B cell (primary cell): ENCODE measurements at regions not wholly inside any gene's neighbourhood (a gene's known extent, or its start where the extent isn't known, plus 50 kb on each side); places are given as distances from the start of the nearest gene placed in this dataset.

Experiments
- ATAC-seq: fragments of 200-7000 bp; cut with Tn5 transposase; one replicate; pipeline ENCODE4 v1.10.0; 2021; ENCODE audit warnings: low read depth, mild to moderate bottlenecking, moderate number of reproducible peaks, moderate library complexity
- CTCF ChIA-PET: fragments of 350-600 bp; sonication (Branson Sonifier 250); formaldehyde crosslinking; loops from one replicate; lab custom pipeline; 2021; ENCODE audit warnings: antibody characterized with exemption, inconsistent platforms; lab: Charles Lee
- POLR2A ChIA-PET: fragments of 350-600 bp; sonication (Branson Sonifier 250); formaldehyde crosslinking; loops from one replicate; lab custom pipeline; 2021; ENCODE audit warnings: antibody characterized with exemption; lab: Charles Lee
- DNase-seq: peaks from one replicate; pipeline ENCODE4 v3.0.0; 2013
- H2AFZ ChIP-seq: 2 replicates; pipeline ENCODE4 v1.6.1; 2012; ENCODE audit warnings: mild to moderate bottlenecking, low read depth, low read length; ENCODE audit not compliant: insufficient read depth, poor library complexity, severe bottlenecking
- H3K27ac ChIP-seq, 2 donors: 1 replicate in 1 of 2; 2 replicates in 1 of 2; pipeline ENCODE4 v1.5.1; 2012 to 2013; ENCODE audit warnings: low read length in 2 of 2, mild to moderate bottlenecking in 2 of 2, moderate library complexity in 1 of 2
- H3K27me3 ChIP-seq, 4 experiments: fragments of 200-600 bp in 1 of 4; sonication (generic) in 1 of 4; replicated peaks in 1 of 4; 1 replicate in 2 of 4; 2 replicates in 2 of 4; pipeline versions ENCODE4 v1.6.1 to v1.7.0; 2013 to 2016; ENCODE audit warnings: low read length in 3 of 4, mild to moderate bottlenecking in 2 of 4, mixed read lengths in 1 of 4, moderate library complexity in 1 of 4; ENCODE audit not compliant: insufficient read depth in 4 of 4, control insufficient read depth in 3 of 4; ENCODE audit errors: control extremely low read depth in 1 of 4
- H3K36me3 ChIP-seq, 2 experiments: replicated peaks in 1 of 2; 1 replicate in 1 of 2; 2 replicates in 1 of 2; pipeline versions ENCODE4 v1.6.1 to v1.7.1; 2013; ENCODE audit warnings: low read length in 1 of 2; ENCODE audit not compliant: insufficient read depth in 2 of 2, control insufficient read depth in 1 of 2; ENCODE audit errors: control extremely low read depth in 1 of 2, extremely low read depth in 1 of 2
- H3K4me1 ChIP-seq, 2 donors: fragments of 200-600 bp in 1 of 2; sonication (generic) in 1 of 2; 1 replicate in 1 of 2; 2 replicates in 1 of 2; pipeline versions ENCODE4 v1.5.1 to v1.6.1; 2013 to 2017; ENCODE audit warnings: low read length in 2 of 2; ENCODE audit not compliant: control insufficient read depth in 2 of 2, insufficient read depth in 2 of 2
- H3K4me2 ChIP-seq: replicated peaks from 2 replicates; pipeline ENCODE3; 2012; ENCODE audit warnings: mild to moderate bottlenecking, low read depth, low read length; ENCODE audit not compliant: poor library complexity, severe bottlenecking
- H3K4me3 ChIP-seq, 5 experiments: fragments of 200-600 bp in 1 of 5; sonication (generic) in 1 of 5; 1 replicate in 3 of 5; 2 replicates in 2 of 5; pipeline versions ENCODE4 v1.5.1 to v1.7.0; 2011 to 2016; ENCODE audit warnings: low read length in 4 of 5, mild to moderate bottlenecking in 4 of 5, low read depth in 2 of 5, control low read depth in 1 of 5, moderate library complexity in 1 of 5; ENCODE audit not compliant: insufficient read depth in 1 of 5; ENCODE audit errors: control extremely low read depth in 1 of 5, extremely low read depth in 1 of 5
- H3K79me2 ChIP-seq: fragments of 200-600 bp; sonication (generic); one replicate; pipeline ENCODE4 v1.6.0; 2016; ENCODE audit warnings: low read length; ENCODE audit not compliant: control insufficient read depth, insufficient read depth
- H3K9ac ChIP-seq: fragments of 200-600 bp; sonication (generic); 2 replicates; pipeline ENCODE4 v1.6.1; 2017; ENCODE audit warnings: mild to moderate bottlenecking, low read length, moderate library complexity
- H3K9me3 ChIP-seq, 3 donors: one replicate each; pipeline versions ENCODE4 v1.6.1 to v1.7.1; 2013; ENCODE audit warnings: low read length in 2 of 3; ENCODE audit not compliant: control insufficient read depth in 2 of 3, insufficient read depth in 1 of 3; ENCODE audit errors: control extremely low read depth in 1 of 3
- H4K20me1 ChIP-seq: 2 replicates; pipeline ENCODE4 v1.6.0; 2012; ENCODE audit warnings: mild to moderate bottlenecking, low read length; ENCODE audit not compliant: insufficient read depth, control insufficient read depth, poor library complexity, severe bottlenecking
- H3K27ac Mint-ChIP-seq: one replicate; pipeline ENCODE4 v1.8.0; 2021; ENCODE audit warnings: mixed read lengths
- H3K27me3 Mint-ChIP-seq: one replicate; pipeline ENCODE4 v1.8.0; 2021; ENCODE audit warnings: mixed read lengths
- H3K4me1 Mint-ChIP-seq: one replicate; pipeline ENCODE4 v1.8.0; 2021; ENCODE audit warnings: mixed read lengths
- H3K4me3 Mint-ChIP-seq: one replicate; pipeline ENCODE4 v1.8.0; 2021; ENCODE audit warnings: mixed read lengths
- H3K9me3 Mint-ChIP-seq: one replicate; pipeline ENCODE4 v1.8.0; 2022; ENCODE audit warnings: mixed read lengths; ENCODE audit not compliant: insufficient read depth
- CTCF ChIP-seq: fragments of 200-600 bp; IDR thresholded peaks from one replicate; pipeline ENCODE4 v1.8.0; 2022; ENCODE audit warnings: antibody characterized with exemption, mild to moderate bottlenecking
- EZH2 ChIP-seq: IDR thresholded peaks from 2 replicates; pipeline ENCODE4 v1.6.1; 2012; ENCODE audit warnings: borderline replicate concordance, low read depth, mild to moderate bottlenecking, moderate library complexity, low read length; ENCODE audit not compliant: insufficient read depth, poor library complexity, severe bottlenecking
- WGBS: methylation state at CpG from one replicate; pipeline ENCODE4 v1.1.5; 2013; ENCODE audit warnings: missing lambda C conversion rate; ENCODE audit not compliant: insufficient coverage; 5-methylcytosine and 5-hydroxymethylcytosine counted together
- intact Hi-C: fragments of 100-400 bp; cut with micrococcal nuclease; formaldehyde crosslinking; loops from one replicate; pipeline ENCODE4 v1.10.0; 2022

DNA sequence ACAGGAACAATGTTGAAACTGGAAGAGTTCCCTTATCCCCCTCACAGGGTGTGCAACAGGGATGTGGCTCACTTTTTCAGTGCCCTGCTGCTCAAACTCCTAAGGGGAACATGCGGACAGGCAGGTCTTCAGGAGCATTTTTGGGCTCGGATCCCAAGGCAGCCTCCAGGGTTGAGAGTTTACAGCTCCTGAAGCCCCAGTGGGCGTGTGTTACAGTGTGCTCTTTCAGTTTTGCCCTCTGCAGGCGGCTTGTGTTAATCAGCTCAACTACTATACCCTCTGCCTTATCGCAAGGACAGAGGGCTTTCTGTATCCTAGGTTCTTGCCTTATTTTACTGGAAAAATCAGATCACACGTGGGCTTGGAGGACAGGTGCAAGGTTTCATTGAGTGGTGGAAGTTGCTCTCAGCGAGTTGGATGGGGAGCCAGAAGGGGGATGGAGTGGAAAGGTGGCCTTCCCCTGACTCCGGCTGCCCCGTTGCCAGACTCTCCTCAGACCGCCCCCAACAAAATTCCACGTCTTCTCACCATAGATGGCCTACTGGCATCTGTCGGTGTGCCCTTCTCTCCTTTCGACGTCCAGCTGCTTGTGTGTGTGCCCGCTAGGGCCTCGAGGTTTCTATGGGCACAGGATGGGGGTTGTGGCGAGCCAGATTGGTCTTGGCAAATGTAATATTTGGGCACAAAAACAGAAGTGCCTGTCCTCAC lies 541.9 kb downstream of the TMX3 start:
- no peak for TF ChIP-seq CTCF
- no peak for TF ChIP-seq EZH2
- H3K27ac ChIP-seq = no peak overlapping the region
- Mint-ChIP-seq H3K4me1 (no peaks in the 10 kb centered on the region), H3K4me3 (no peak overlapping the region), H3K27me3 (no peaks in the 10 kb centered on the region), H3K9me3 (no peaks in the 10 kb centered on the region), H3K27ac (no peak overlapping the region)
- H2AFZ ChIP-seq = no peak overlapping the region
- peaks cover 0 to 4% (median 0%) of the 10 kb centered on the region in 3 donors for H3K9me3 ChIP-seq
- intact Hi-C loops = no loop called here
- CTCF ChIA-PET = no interaction called here
- no peak overlapping the region for H3K4me2 ChIP-seq
- H3K36me3 ChIP-seq = no peaks in the 10 kb centered on the region
- H3K9ac ChIP-seq = no peak overlapping the region
- POLR2A ChIA-PET = no interaction called here
- H3K79me2 ChIP-seq = no peaks in the 10 kb centered on the region
- H3K27me3 ChIP-seq = no peaks in the 10 kb centered on the region
- ATAC-seq (no peak), DNase-seq (no peak)
- H3K4me1 ChIP-seq = no peaks in the 10 kb centered on the region
- WGBS = 81% methylated on average over 10 of the region's 17 CpGs
- no peaks in the 10 kb centered on the region for H4K20me1 ChIP-seq
- H3K4me3 ChIP-seq = no peak overlapping the region

DNA sequence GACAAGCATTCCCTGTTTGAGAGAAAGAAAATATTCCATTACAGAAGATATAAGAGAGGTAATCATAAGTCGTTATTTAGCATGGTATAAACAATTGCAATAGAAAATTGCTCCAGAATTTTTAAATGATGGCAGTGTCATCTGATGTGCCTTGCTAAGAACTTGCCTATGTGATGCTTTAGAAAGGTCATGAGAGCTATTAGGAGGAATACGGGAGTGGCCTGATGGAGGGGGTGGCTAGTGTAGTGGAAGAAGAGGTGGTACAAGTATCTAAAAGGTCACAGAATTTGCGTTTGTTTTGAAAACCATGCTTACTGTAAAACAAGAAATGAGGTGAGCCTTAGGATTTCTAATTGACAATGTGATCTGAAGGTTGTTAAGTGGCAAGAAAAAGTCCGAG lies 550.0 kb downstream of the TMX3 start:
- CTCF ChIA-PET = no interaction called here
- no peak overlapping the region for H3K4me3 Mint-ChIP-seq

More for the DNA sequence above, 550.0 kb downstream of the TMX3 start:
- intact Hi-C loops = no loop called here
- no peaks in the 10 kb centered on the region for H3K9me3 ChIP-seq
- H3K27me3 ChIP-seq = no peaks in the 10 kb centered on the region
- no peaks in the 10 kb centered on the region for H3K79me2 ChIP-seq
- TF ChIP-seq CTCF (no peak), EZH2 (no peak)
- H3K4me1 ChIP-seq = no peaks in the 10 kb centered on the region
- H3K27ac ChIP-seq = no peak overlapping the region
- H3K36me3 ChIP-seq = no peaks in the 10 kb centered on the region
- H4K20me1 ChIP-seq = no peaks in the 10 kb centered on the region
- H3K9ac ChIP-seq = no peak overlapping the region
- no peaks in the 10 kb centered on the region for H3K9me3 Mint-ChIP-seq
- no peaks in the 10 kb centered on the region for H3K27me3 Mint-ChIP-seq
- no peak overlapping the region for H3K4me2 ChIP-seq
- no peak overlapping the region for H3K4me3 ChIP-seq
- POLR2A ChIA-PET = no interaction called here
- H2AFZ ChIP-seq = no peak overlapping the region
- H3K27ac Mint-ChIP-seq = no peak overlapping the region
- WGBS = 77% methylated on average over 3 of the region's 4 CpGs
- ATAC-seq = no peak
- no peaks in the 10 kb centered on the region for H3K4me1 Mint-ChIP-seq
- no peak for DNase-seq
